Neuronal stem cell (in vitro differentiated cells): ENCODE measurements at regions not wholly inside any gene's neighbourhood (a gene's known extent, or its start where the extent isn't known, plus 50 kb on each side); places are given as distances from the start of the nearest gene placed in this dataset.

ENCODE experiments used
- DNase-seq: peaks from one replicate; pipeline ENCODE4 v3.0.0-alpha.2; 2013; ENCODE audit warnings: low spot score
- H2AFZ ChIP-seq: one replicate; pipeline ENCODE4 v1.6.1; 2013; ENCODE audit warnings: mild to moderate bottlenecking, low read length, inconsistent platforms
- H2AK5ac ChIP-seq: 2 replicates; pipeline ENCODE4 v1.6.1; 2013; ENCODE audit warnings: low read depth, mild to moderate bottlenecking, inconsistent platforms, low read length, moderate library complexity, mixed read lengths
- H2BK120ac ChIP-seq: 2 replicates; pipeline ENCODE4 v1.6.1; 2013; ENCODE audit warnings: low read depth, mild to moderate bottlenecking, inconsistent platforms, low read length, moderate library complexity, mixed read lengths
- H2BK12ac ChIP-seq: one replicate; pipeline ENCODE4 v1.6.1; 2013; ENCODE audit warnings: low read length, inconsistent platforms
- H2BK15ac ChIP-seq: 2 replicates; pipeline ENCODE4 v1.6.1; 2013; ENCODE audit warnings: mild to moderate bottlenecking, low read length, inconsistent platforms, mixed read lengths
- H2BK5ac ChIP-seq: one replicate; pipeline ENCODE4 v1.6.1; 2013; ENCODE audit warnings: inconsistent platforms, mild to moderate bottlenecking, low read length, moderate library complexity
- H3K14ac ChIP-seq: one replicate; pipeline ENCODE4 v1.6.1; 2013; ENCODE audit warnings: low read length, inconsistent platforms
- H3K18ac ChIP-seq: 2 replicates; pipeline ENCODE4 v1.6.1; 2013; ENCODE audit warnings: low read length, inconsistent platforms
- H3K23ac ChIP-seq: 2 replicates; pipeline ENCODE4 v1.6.1; 2013; ENCODE audit warnings: low read depth, mild to moderate bottlenecking, mixed read lengths, low read length, inconsistent platforms; ENCODE audit not compliant: poor library complexity
- H3K27ac ChIP-seq: replicated peaks from 3 replicates; pipeline ENCODE4 v1.5.1; 2013; ENCODE audit warnings: low read length, inconsistent platforms
- H3K27me3 ChIP-seq, 3 experiments: 2 replicates each; pipeline ENCODE4 v1.6.1; 2013; ENCODE audit warnings: low read length in 3 of 3, mild to moderate bottlenecking in 2 of 3, inconsistent platforms in 1 of 3, low read depth in 1 of 3, mixed read lengths in 1 of 3, moderate library complexity in 1 of 3; ENCODE audit not compliant: control insufficient read depth in 3 of 3, insufficient read depth in 3 of 3
- H3K36me3 ChIP-seq, 2 donors: replicated peaks in 1 of 2; 2 replicates each; pipeline ENCODE4 v1.6.1; 2013; ENCODE audit warnings: low read length in 2 of 2; ENCODE audit not compliant: control insufficient read depth in 2 of 2, insufficient read depth in 2 of 2
- H3K4ac ChIP-seq: 2 replicates; pipeline ENCODE4 v1.6.1; 2013; ENCODE audit warnings: inconsistent platforms, mild to moderate bottlenecking, low read length, moderate library complexity
- H3K4me1 ChIP-seq, 2 donors: 1 replicate in 1 of 2; 2 replicates in 1 of 2; pipeline ENCODE4 v1.6.1; 2013; ENCODE audit warnings: low read length in 2 of 2, low read depth in 1 of 2; ENCODE audit not compliant: control insufficient read depth in 2 of 2, insufficient read depth in 1 of 2
- H3K4me2 ChIP-seq: one replicate; pipeline ENCODE4 v1.6.1; 2013; ENCODE audit warnings: mild to moderate bottlenecking, low read length, inconsistent platforms; ENCODE audit not compliant: insufficient read depth, poor library complexity, severe bottlenecking
- H3K4me3 ChIP-seq, 2 donors: 2 replicates each; pipeline ENCODE4 v1.5.1; 2013; ENCODE audit warnings: low read length in 2 of 2, mild to moderate bottlenecking in 2 of 2, inconsistent platforms in 1 of 2, moderate library complexity in 1 of 2
- H3K79me1 ChIP-seq: one replicate; pipeline ENCODE4 v1.6.1; 2013; ENCODE audit warnings: low read depth, mild to moderate bottlenecking, inconsistent platforms, low read length, moderate library complexity
- H3K9ac ChIP-seq: one replicate; pipeline ENCODE4 v1.6.1; 2013; ENCODE audit warnings: mild to moderate bottlenecking, low read depth, low read length, inconsistent platforms; ENCODE audit not compliant: poor library complexity
- H3K9me3 ChIP-seq, 2 donors: replicated peaks in 1 of 2; 2 replicates each; pipeline versions ENCODE3 to v1.6.1; 2013; ENCODE audit warnings: low read length in 2 of 2, mild to moderate bottlenecking in 2 of 2, inconsistent platforms in 1 of 2, low read depth in 1 of 2, mixed read lengths in 1 of 2, moderate library complexity in 1 of 2; ENCODE audit not compliant: control insufficient read depth in 2 of 2, insufficient read depth in 1 of 2
- H4K8ac ChIP-seq: one replicate; pipeline ENCODE4 v1.6.1; 2013; ENCODE audit warnings: low read depth, mild to moderate bottlenecking, inconsistent platforms, low read length, moderate library complexity
- H4K91ac ChIP-seq: one replicate; pipeline ENCODE4 v1.6.1; 2013; ENCODE audit warnings: low read length, low read depth, mild to moderate bottlenecking, inconsistent platforms; ENCODE audit not compliant: poor library complexity
- WGBS, 2 donors: extraction: QIAGEN DNeasy Blood & Tissue Kit; methylation state at CpG; one replicate each; pipeline ENCODE4 v1.1.7; 2013; ENCODE audit warnings: missing lambda C conversion rate in 2 of 2, mixed read lengths in 1 of 2; ENCODE audit not compliant: insufficient read length in 2 of 2, insufficient replicate concordance in 1 of 2; ENCODE audit errors: extremely low coverage in 2 of 2; 5-methylcytosine and 5-hydroxymethylcytosine counted together

- H3K9me3 ChIP-seq = no peaks in the 10 kb centered on the region
- H2AFZ ChIP-seq = no peak overlapping the region
- no peak overlapping the region for H2BK15ac ChIP-seq
- no peak overlapping the region for H3K14ac ChIP-seq
- H2AK5ac ChIP-seq = no peak overlapping the region
- no peak overlapping the region for H3K4ac ChIP-seq
- H3K4me3 ChIP-seq = no peak overlapping the region
- peaks cover 0 to 1% of the 10 kb centered on the region in 2 donors for H3K4me1 ChIP-seq
- no peak overlapping the region for H4K91ac ChIP-seq
- no peak overlapping the region for H3K18ac ChIP-seq
- H3K27me3 ChIP-seq = no peaks in the 10 kb centered on the region
- DNase-seq = no peak
- no peak overlapping the region for H4K8ac ChIP-seq
- H2BK120ac ChIP-seq = no peak overlapping the region
- H3K27ac ChIP-seq = no peak overlapping the region
- no peak overlapping the region for H2BK5ac ChIP-seq
- H3K4me2 ChIP-seq = no peak overlapping the region
- no CpG with 5 or more reads among the region's 3 CpGs for WGBS, 2 donors
- no peak overlapping the region for H2BK12ac ChIP-seq
- H3K36me3 ChIP-seq = no peaks in the 10 kb centered on the region
- no peak overlapping the region for H3K9ac ChIP-seq
- no peaks in the 10 kb centered on the region for H3K79me1 ChIP-seq
- H3K23ac ChIP-seq = no peak overlapping the region
Measured at GRCh38 chrX:95346856-95347255, 1337.8 kb upstream of the DIAPH2 start.

- no peak overlapping the region for H3K18ac ChIP-seq
- no peak overlapping the region for H2BK15ac ChIP-seq
- no peaks in the 10 kb centered on the region for H3K79me1 ChIP-seq
- peaks cover 0 to 1% of the 10 kb centered on the region in 2 donors for H3K4me1 ChIP-seq
- no peak overlapping the region for H3K4me3 ChIP-seq
- no peak overlapping the region for H2BK12ac ChIP-seq
- WGBS, 2 donors = no CpG with 5 or more reads among the region's 6 CpGs
- H2BK5ac ChIP-seq = no peak overlapping the region
- H3K4me2 ChIP-seq = peak overlapping the region; percentile 11
- no peak overlapping the region for H3K23ac ChIP-seq
- H2AK5ac ChIP-seq = no peak overlapping the region
- H3K27ac ChIP-seq = no peak overlapping the region
- no peak for DNase-seq
- no peaks in the 10 kb centered on the region for H3K9me3 ChIP-seq
- H2AFZ ChIP-seq = no peak overlapping the region
- H3K4ac ChIP-seq = no peak overlapping the region
- H3K14ac ChIP-seq = no peak overlapping the region
- no peaks in the 10 kb centered on the region for H3K36me3 ChIP-seq
- no peak overlapping the region for H4K8ac ChIP-seq
- no peak overlapping the region for H2BK120ac ChIP-seq
- no peaks in the 10 kb centered on the region for H3K27me3 ChIP-seq
- H3K9ac ChIP-seq = no peak overlapping the region
- H4K91ac ChIP-seq = no peak overlapping the region
Measured at GRCh38 chrX:95350774-95351488, 1333.7 kb upstream of the DIAPH2 start.

- H3K4me3 ChIP-seq = no peak overlapping the region
- no peak overlapping the region for H2AK5ac ChIP-seq
- no peak overlapping the region for H3K4me2 ChIP-seq
- no peak overlapping the region for H2AFZ ChIP-seq
- no peak overlapping the region for H2BK5ac ChIP-seq
- no peak overlapping the region for H2BK12ac ChIP-seq
- no peaks in the 10 kb centered on the region for H3K36me3 ChIP-seq
- no peaks in the 10 kb centered on the region for H3K9me3 ChIP-seq
- H3K9ac ChIP-seq = no peak overlapping the region
- H3K27me3 ChIP-seq = no peaks in the 10 kb centered on the region
- no peak overlapping the region for H3K23ac ChIP-seq
- H2BK15ac ChIP-seq = no peak overlapping the region
- no peak overlapping the region for H4K8ac ChIP-seq
- H3K27ac ChIP-seq = no peak overlapping the region
- H4K91ac ChIP-seq = no peak overlapping the region
- no peaks in the 10 kb centered on the region for H3K79me1 ChIP-seq
- H2BK120ac ChIP-seq = no peak overlapping the region
- no peak overlapping the region for H3K18ac ChIP-seq
- no CpG with 5 or more reads among the region's 2 CpGs for WGBS, 2 donors
- DNase-seq = no peak
- H3K4me1 ChIP-seq = no peaks in the 10 kb centered on the region
- no peak overlapping the region for H3K14ac ChIP-seq
- H3K4ac ChIP-seq = no peak overlapping the region
Measured at GRCh38 chrX:95367286-95367685, 1317.4 kb upstream of the DIAPH2 start.

GRCh38 chrX:95382799-95383198, 1301.8 kb upstream of the DIAPH2 start:
- no peak overlapping the region for H2BK5ac ChIP-seq
- no peak overlapping the region for H3K18ac ChIP-seq
- H3K4me1 ChIP-seq = no peaks in the 10 kb centered on the region
- no peak overlapping the region for H2AK5ac ChIP-seq
- H3K79me1 ChIP-seq = no peaks in the 10 kb centered on the region
- no peak overlapping the region for H2BK12ac ChIP-seq
- H3K36me3 ChIP-seq = no peaks in the 10 kb centered on the region
- no peak overlapping the region for H3K23ac ChIP-seq
- no peak overlapping the region for H3K4ac ChIP-seq
- H2BK15ac ChIP-seq = no peak overlapping the region
- no peak overlapping the region for H3K27ac ChIP-seq
- no peak overlapping the region for H3K14ac ChIP-seq
- no peak overlapping the region for H2AFZ ChIP-seq
- no peak overlapping the region for H3K4me3 ChIP-seq
- no peak overlapping the region for H3K4me2 ChIP-seq
- H4K8ac ChIP-seq = no peak overlapping the region
- DNase-seq = no peak
- H3K9ac ChIP-seq = no peak overlapping the region
- H2BK120ac ChIP-seq = no peak overlapping the region
- no peaks in the 10 kb centered on the region for H3K27me3 ChIP-seq
- H3K9me3 ChIP-seq = no peaks in the 10 kb centered on the region
- H4K91ac ChIP-seq = no peak overlapping the region
